ENCODE measurements at regions not wholly inside any gene's neighbourhood (a gene's known extent, or its start where the extent isn't known, plus 50 kb on each side); places are given as distances from the start of the nearest gene placed in this dataset.

- TF ChIP-seq CTCF (IDR thresholded peaks at IDR 0.05; ENCODE audit: poor library complexity) (no peak), EZH2phosphoT487 (IDR thresholded peaks at IDR 0.05; ENCODE audit: low read depth, severe bottlenecking, unreplicated experiment) (no peak)
Measured at GRCh38 chr4:152032722-152033131, 271.9 kb upstream of the GATB start.

All from hepatocyte (in vitro differentiated cells).